WTC11 (cell line): ENCODE measurements at regions not wholly inside any gene's neighbourhood (a gene's known extent, or its start where the extent isn't known, plus 50 kb on each side); places are given as distances from the start of the nearest gene placed in this dataset.

Source experiments
- ATAC-seq: fragments of 200-7000 bp; cut with Tn5 transposase; 2 replicates; pipeline ENCODE4 v1.10.0; 2021; ENCODE audit warnings: mild to moderate bottlenecking, moderate library complexity
- CTCF ChIA-PET: fragments of 300-600 bp; sonication (Branson Sonifier 250); formaldehyde crosslinking; loops from one replicate; lab custom pipeline; 2021; ENCODE audit warnings: antibody characterized with exemption; lab: Charles Lee
- POLR2A ChIA-PET: fragments of 350-600 bp; sonication (Branson Sonifier 250); formaldehyde crosslinking; loops from one replicate; lab custom pipeline; 2021; ENCODE audit warnings: antibody characterized with exemption; lab: Charles Lee
- DNase-seq: peaks from one replicate; pipeline ENCODE4 v3.0.0; 2021; ENCODE audit warnings: low spot score
- H3K27ac Mint-ChIP-seq: 2 replicates; pipeline ENCODE4 v1.8.0; 2021; ENCODE audit warnings: mixed read lengths
- H3K27me3 Mint-ChIP-seq: 2 replicates; pipeline ENCODE4 v1.8.0; 2021; ENCODE audit warnings: low read depth, mild to moderate bottlenecking, moderate library complexity, mixed read lengths
- H3K36me3 Mint-ChIP-seq: 2 replicates; pipeline ENCODE4 v1.8.0; 2021; ENCODE audit warnings: mixed read lengths
- H3K4me1 Mint-ChIP-seq: 2 replicates; pipeline ENCODE4 v1.8.0; 2022; ENCODE audit warnings: mixed read lengths
- H3K4me3 Mint-ChIP-seq: 2 replicates; pipeline ENCODE4 v1.8.0; 2021; ENCODE audit warnings: mild to moderate bottlenecking, moderate library complexity, mixed read lengths
- H3K9me3 Mint-ChIP-seq: 2 replicates; pipeline ENCODE4 v1.8.0; 2021; ENCODE audit warnings: mixed read lengths
- E2F5 ChIP-seq: sonication (generic); formaldehyde crosslinking; IDR thresholded peaks from 2 replicates; pipeline ENCODE4 v1.8.1; 2022; ENCODE audit warnings: mild to moderate bottlenecking, moderate library complexity, missing genetic modification reagents
- ELF4 ChIP-seq: sonication (generic); formaldehyde crosslinking; IDR thresholded peaks from 2 replicates; pipeline ENCODE4 v1.8.1; 2022; ENCODE audit warnings: low read depth, mild to moderate bottlenecking, moderate library complexity, missing genetic modification reagents
- ETV6 ChIP-seq: sonication (generic); formaldehyde crosslinking; IDR thresholded peaks from 2 replicates; pipeline ENCODE4 v1.8.1; 2022; ENCODE audit warnings: mild to moderate bottlenecking, missing genetic modification reagents
- FOXP4 ChIP-seq: sonication (generic); formaldehyde crosslinking; IDR thresholded peaks from 2 replicates; pipeline ENCODE4 v1.8.0; 2022; ENCODE audit warnings: mild to moderate bottlenecking, missing genetic modification reagents
- GABPB1 ChIP-seq: sonication (generic); formaldehyde crosslinking; IDR thresholded peaks from 2 replicates; pipeline ENCODE4 v1.8.1; 2023; ENCODE audit warnings: mild to moderate bottlenecking, missing genetic modification reagents
- GRHL2 ChIP-seq: fragments of 250-450 bp; sonication (Bioruptor Pico); IDR thresholded peaks from 2 replicates; pipeline ENCODE4 v1.8.0; 2022; ENCODE audit warnings: mild to moderate bottlenecking, moderate library complexity; ENCODE audit not compliant: insufficient replicate concordance, severe bottlenecking
- JUN ChIP-seq: sonication (generic); formaldehyde crosslinking; IDR thresholded peaks from 2 replicates; pipeline ENCODE4 v1.8.0; 2023; ENCODE audit warnings: mild to moderate bottlenecking, missing genetic modification reagents
- KAT7 ChIP-seq: sonication (generic); formaldehyde crosslinking; IDR thresholded peaks from 2 replicates; pipeline ENCODE4 v1.8.1; 2023; ENCODE audit warnings: missing genetic modification reagents, mild to moderate bottlenecking, borderline replicate concordance
- MLX ChIP-seq: sonication (generic); formaldehyde crosslinking; IDR thresholded peaks from 2 replicates; pipeline ENCODE4 v1.8.1; 2023; ENCODE audit warnings: mild to moderate bottlenecking, missing genetic modification reagents, moderate library complexity
- MXD4 ChIP-seq: fragments of 250-450 bp; sonication (Bioruptor Pico); IDR thresholded peaks from 2 replicates; pipeline ENCODE4 v1.8.0; 2021; ENCODE audit warnings: mild to moderate bottlenecking, moderate library complexity, borderline replicate concordance
- MYBL2 ChIP-seq: sonication (generic); formaldehyde crosslinking; IDR thresholded peaks from 2 replicates; pipeline ENCODE4 v1.8.1; 2023; ENCODE audit warnings: mild to moderate bottlenecking, moderate library complexity, missing genetic modification reagents
- NFE2L1 ChIP-seq: sonication (generic); formaldehyde crosslinking; IDR thresholded peaks from 2 replicates; pipeline ENCODE4 v1.8.1; 2023; ENCODE audit warnings: missing genetic modification reagents
- NFYB ChIP-seq: sonication (generic); formaldehyde crosslinking; conservative IDR thresholded peaks from 2 replicates; pipeline ENCODE4 v1.8.0; 2022; ENCODE audit warnings: low read depth, missing genetic modification reagents
- NR3C1 ChIP-seq: sonication (generic); formaldehyde crosslinking; conservative IDR thresholded peaks from 2 replicates; pipeline ENCODE4 v1.8.1; 2023; ENCODE audit warnings: low read depth, mild to moderate bottlenecking, missing genetic modification reagents
- PRRX2 ChIP-seq: fragments of 250-450 bp; sonication (Bioruptor Pico); IDR thresholded peaks from 2 replicates; pipeline ENCODE4 v1.8.0; 2021; ENCODE audit warnings: mild to moderate bottlenecking
- SP1 ChIP-seq: sonication (generic); formaldehyde crosslinking; conservative IDR thresholded peaks from 2 replicates; pipeline ENCODE4 v1.8.1; 2022; ENCODE audit warnings: missing genetic modification reagents
- ZBTB21 ChIP-seq: sonication (generic); formaldehyde crosslinking; IDR thresholded peaks from 2 replicates; pipeline ENCODE4 v1.8.1; 2023; ENCODE audit warnings: mild to moderate bottlenecking, missing genetic modification reagents, borderline replicate concordance
- ZNF121 ChIP-seq: sonication (generic); formaldehyde crosslinking; IDR thresholded peaks from 2 replicates; pipeline ENCODE4 v1.8.0; 2023; ENCODE audit warnings: missing genetic modification reagents
- ZNF219 ChIP-seq: sonication (generic); formaldehyde crosslinking; IDR thresholded peaks from 2 replicates; pipeline ENCODE4 v1.8.0; 2023; ENCODE audit warnings: missing genetic modification reagents, mild to moderate bottlenecking, borderline replicate concordance
- ZNF232 ChIP-seq: sonication (generic); formaldehyde crosslinking; IDR thresholded peaks from 2 replicates; pipeline ENCODE4 v1.8.0; 2022; ENCODE audit warnings: mild to moderate bottlenecking, missing genetic modification reagents
- ZNF423 ChIP-seq: fragments of 250-450 bp; sonication (Bioruptor Pico); IDR thresholded peaks from 2 replicates; pipeline ENCODE4 v2.1.2; 2022; ENCODE audit warnings: mild to moderate bottlenecking, moderate library complexity
- ZNF425 ChIP-seq: fragments of 250-450 bp; sonication (Bioruptor Pico); conservative IDR thresholded peaks from 2 replicates; pipeline ENCODE4 v1.9.0; 2021; ENCODE audit warnings: mild to moderate bottlenecking
- TF ChIP-seq, protein P1 (sequence below): sonication (generic); formaldehyde crosslinking; IDR thresholded peaks from 2 replicates; pipeline ENCODE4 v1.8.1; 2022; ENCODE audit warnings: mild to moderate bottlenecking, missing genetic modification reagents, moderate library complexity, borderline replicate concordance
- TF ChIP-seq, protein P2 (sequence below): sonication (generic); formaldehyde crosslinking; IDR thresholded peaks from 2 replicates; pipeline ENCODE4 v1.8.1; 2023; ENCODE audit warnings: mild to moderate bottlenecking, missing genetic modification reagents
- TF ChIP-seq, protein P3 (sequence below): sonication (generic); formaldehyde crosslinking; IDR thresholded peaks from 2 replicates; pipeline ENCODE4 v1.8.1; 2022; ENCODE audit warnings: low read depth, mild to moderate bottlenecking, moderate library complexity, missing genetic modification reagents, borderline replicate concordance

- DNase-seq (no peak), ATAC-seq (no peak)
- Mint-ChIP-seq H3K27me3 (no peaks in the 10 kb centered on the region), H3K36me3 (no peaks in the 10 kb centered on the region), H3K4me3 (no peak overlapping the region), H3K27ac (no peak overlapping the region), H3K9me3 (no peaks in the 10 kb centered on the region), H3K4me1 (peaks cover 29% of the 10 kb centered on the region)
- TF ChIP-seq NFYB (no peak), ZBTB21 (no peak), PRRX2 (CRISPR knock-in tag) (no peak), SP1 (no peak), ZNF423 (no peak), ETV6 (CRISPR knock-in tag) (no peak), GABPB1 (CRISPR knock-in tag) (no peak), FOXP4 (CRISPR knock-in tag) (no peak), NR3C1 (CRISPR knock-in tag) (no peak)
- TF ChIP-seq, protein P1, sequence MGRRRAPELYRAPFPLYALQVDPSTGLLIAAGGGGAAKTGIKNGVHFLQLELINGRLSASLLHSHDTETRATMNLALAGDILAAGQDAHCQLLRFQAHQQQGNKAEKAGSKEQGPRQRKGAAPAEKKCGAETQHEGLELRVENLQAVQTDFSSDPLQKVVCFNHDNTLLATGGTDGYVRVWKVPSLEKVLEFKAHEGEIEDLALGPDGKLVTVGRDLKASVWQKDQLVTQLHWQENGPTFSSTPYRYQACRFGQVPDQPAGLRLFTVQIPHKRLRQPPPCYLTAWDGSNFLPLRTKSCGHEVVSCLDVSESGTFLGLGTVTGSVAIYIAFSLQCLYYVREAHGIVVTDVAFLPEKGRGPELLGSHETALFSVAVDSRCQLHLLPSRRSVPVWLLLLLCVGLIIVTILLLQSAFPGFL (CRISPR knock-in tag): no peak
- TF ChIP-seq, protein P2, sequence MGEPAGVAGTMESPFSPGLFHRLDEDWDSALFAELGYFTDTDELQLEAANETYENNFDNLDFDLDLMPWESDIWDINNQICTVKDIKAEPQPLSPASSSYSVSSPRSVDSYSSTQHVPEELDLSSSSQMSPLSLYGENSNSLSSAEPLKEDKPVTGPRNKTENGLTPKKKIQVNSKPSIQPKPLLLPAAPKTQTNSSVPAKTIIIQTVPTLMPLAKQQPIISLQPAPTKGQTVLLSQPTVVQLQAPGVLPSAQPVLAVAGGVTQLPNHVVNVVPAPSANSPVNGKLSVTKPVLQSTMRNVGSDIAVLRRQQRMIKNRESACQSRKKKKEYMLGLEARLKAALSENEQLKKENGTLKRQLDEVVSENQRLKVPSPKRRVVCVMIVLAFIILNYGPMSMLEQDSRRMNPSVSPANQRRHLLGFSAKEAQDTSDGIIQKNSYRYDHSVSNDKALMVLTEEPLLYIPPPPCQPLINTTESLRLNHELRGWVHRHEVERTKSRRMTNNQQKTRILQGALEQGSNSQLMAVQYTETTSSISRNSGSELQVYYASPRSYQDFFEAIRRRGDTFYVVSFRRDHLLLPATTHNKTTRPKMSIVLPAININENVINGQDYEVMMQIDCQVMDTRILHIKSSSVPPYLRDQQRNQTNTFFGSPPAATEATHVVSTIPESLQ: no peak
- ChIA-PET CTCF (no interaction called here), POLR2A (no interaction called here)
Observed at GRCh38 chr3:25096536-25096935, 331.5 kb upstream of the RARB start.

- DNase-seq (no peak), ATAC-seq (no peak)
- ChIA-PET POLR2A (no interaction called here), CTCF (no interaction called here)
- Mint-ChIP-seq H3K27me3 (no peaks in the 10 kb centered on the region), H3K4me3 (no peak overlapping the region), H3K36me3 (no peaks in the 10 kb centered on the region), H3K9me3 (no peaks in the 10 kb centered on the region), H3K4me1 (peaks cover 24% of the 10 kb centered on the region), H3K27ac (no peak overlapping the region)
- no peak for TF ChIP-seq MLX (CRISPR knock-in tag)
- TF ChIP-seq, protein P2: no peak
- no peak for TF ChIP-seq GRHL2 (CRISPR knock-in tag)
- no peak for TF ChIP-seq ZNF219 (CRISPR knock-in tag)
- no peak for TF ChIP-seq PRRX2 (CRISPR knock-in tag)
- TF ChIP-seq JUN (CRISPR knock-in tag): no peak
- no peak for TF ChIP-seq NFE2L1 (CRISPR knock-in tag)
- no peak for TF ChIP-seq MXD4 (CRISPR knock-in tag)
- TF ChIP-seq ZNF425 (CRISPR knock-in tag): no peak
- no peak for TF ChIP-seq NR3C1 (CRISPR knock-in tag)
- no peak for TF ChIP-seq GABPB1 (CRISPR knock-in tag)
- TF ChIP-seq E2F5 (CRISPR knock-in tag): no peak
- TF ChIP-seq, protein P3, sequence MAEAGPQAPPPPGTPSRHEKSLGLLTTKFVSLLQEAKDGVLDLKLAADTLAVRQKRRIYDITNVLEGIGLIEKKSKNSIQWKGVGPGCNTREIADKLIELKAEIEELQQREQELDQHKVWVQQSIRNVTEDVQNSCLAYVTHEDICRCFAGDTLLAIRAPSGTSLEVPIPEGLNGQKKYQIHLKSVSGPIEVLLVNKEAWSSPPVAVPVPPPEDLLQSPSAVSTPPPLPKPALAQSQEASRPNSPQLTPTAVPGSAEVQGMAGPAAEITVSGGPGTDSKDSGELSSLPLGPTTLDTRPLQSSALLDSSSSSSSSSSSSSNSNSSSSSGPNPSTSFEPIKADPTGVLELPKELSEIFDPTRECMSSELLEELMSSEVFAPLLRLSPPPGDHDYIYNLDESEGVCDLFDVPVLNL (CRISPR knock-in tag): no peak
- no peak for TF ChIP-seq KAT7
- no peak for TF ChIP-seq ELF4 (CRISPR knock-in tag)
- TF ChIP-seq MYBL2 (CRISPR knock-in tag): no peak
- no peak for TF ChIP-seq ZNF121 (CRISPR knock-in tag)
- no peak for TF ChIP-seq ZNF232 (CRISPR knock-in tag)
Observed at GRCh38 chr3:25097023-25097422, 331.0 kb upstream of the RARB start.
